HL-60 (cell line): ENCODE measurements at regions not wholly inside any gene's neighbourhood (a gene's known extent, or its start where the extent isn't known, plus 50 kb on each side); places are given as distances from the start of the nearest gene placed in this dataset.

ENCODE experiments used
- DNase-seq, 2 experiments: peaks; one replicate each; pipeline ENCODE4 v3.0.0-alpha.2; 2010 to 2020; ENCODE audit warnings: low read depth in 1 of 2, low spot score in 1 of 2
- H3K27ac ChIP-seq: fragments of 250-450 bp; sonication (Bioruptor Pico); replicated peaks from 2 replicates; pipeline ENCODE4 v1.5.1; 2020; ENCODE audit warnings: mild to moderate bottlenecking, moderate library complexity
- H3K27me3 ChIP-seq: fragments of 250-450 bp; sonication (Bioruptor Pico); 2 replicates; pipeline ENCODE4 v1.5.1; 2021; ENCODE audit warnings: mild to moderate bottlenecking, moderate library complexity; ENCODE audit not compliant: insufficient read depth, poor library complexity, severe bottlenecking
- H3K4me3 ChIP-seq: replicated peaks from 2 replicates; pipeline ENCODE4 v1.5.1; 2011; ENCODE audit warnings: mild to moderate bottlenecking, control low read depth, low read length; ENCODE audit not compliant: insufficient read depth
- GABPA ChIP-seq: IDR thresholded peaks from 2 replicates; pipeline ENCODE4 v1.6.1; 2012; ENCODE audit warnings: low read depth
- POLR2AphosphoS5 ChIP-seq: IDR thresholded peaks from 2 replicates; pipeline ENCODE4 v1.6.1; 2012; ENCODE audit warnings: low read depth
- REST ChIP-seq: IDR thresholded peaks from 2 replicates; pipeline ENCODE4 v1.6.1; 2012; ENCODE audit warnings: low read depth; ENCODE audit not compliant: insufficient replicate concordance
- SPI1 ChIP-seq: IDR thresholded peaks from 2 replicates; pipeline ENCODE4 v1.6.1; 2012; ENCODE audit warnings: low read depth, mild to moderate bottlenecking, borderline replicate concordance
- TF ChIP-seq, protein P1 (sequence below): IDR thresholded peaks from one replicate; pipeline ENCODE4 v1.5.1; 2011; ENCODE audit warnings: low read length, control low read depth, inconsistent platforms; ENCODE audit not compliant: insufficient read depth

- no peak for TF ChIP-seq GABPA
- no peak for TF ChIP-seq POLR2AphosphoS5
- TF ChIP-seq SPI1: no peak
- Histone ChIP-seq H3K27ac (no peak overlapping the region), H3K4me3 (no peak overlapping the region), H3K27me3 (no peaks in the 10 kb centered on the region)
- no peak for DNase-seq
These were observed 171.2 kb downstream of the CASP12 start for GRCh38 chr11:104727095-104727494.

DNA sequence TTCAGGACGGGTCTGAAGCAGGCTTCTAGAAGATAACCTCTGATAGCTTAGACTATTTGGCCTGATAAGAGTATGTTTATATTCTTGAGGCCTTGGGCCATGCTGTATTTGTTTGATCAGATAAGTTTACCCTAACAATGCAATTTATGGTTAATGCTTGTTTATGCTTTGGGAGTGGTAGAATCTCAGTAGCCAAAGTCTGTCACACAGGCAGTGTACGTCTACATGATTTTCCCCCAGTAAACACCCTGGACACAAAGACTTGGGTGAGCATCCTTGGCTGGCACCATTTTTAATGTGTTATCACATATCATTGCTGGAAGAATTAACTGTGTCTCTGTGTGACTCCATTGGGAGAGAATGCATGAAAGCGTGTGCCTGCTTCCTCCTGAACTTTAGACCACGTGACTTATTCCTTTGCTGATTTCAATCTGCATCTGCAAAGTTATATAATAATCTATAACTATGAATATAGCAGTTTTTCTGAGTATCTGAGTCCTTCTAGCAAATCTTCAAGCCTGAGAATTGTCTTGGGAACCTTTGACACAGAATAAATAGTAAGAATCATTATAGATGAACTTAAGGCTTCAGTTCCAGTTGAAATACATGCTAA, 172.4 kb downstream of the CASP12 start:
- Histone ChIP-seq H3K27me3 (no peaks in the 10 kb centered on the region), H3K27ac (no peak overlapping the region), H3K4me3 (no peak overlapping the region)
- TF ChIP-seq SPI1: no peak
- TF ChIP-seq, protein P1, sequence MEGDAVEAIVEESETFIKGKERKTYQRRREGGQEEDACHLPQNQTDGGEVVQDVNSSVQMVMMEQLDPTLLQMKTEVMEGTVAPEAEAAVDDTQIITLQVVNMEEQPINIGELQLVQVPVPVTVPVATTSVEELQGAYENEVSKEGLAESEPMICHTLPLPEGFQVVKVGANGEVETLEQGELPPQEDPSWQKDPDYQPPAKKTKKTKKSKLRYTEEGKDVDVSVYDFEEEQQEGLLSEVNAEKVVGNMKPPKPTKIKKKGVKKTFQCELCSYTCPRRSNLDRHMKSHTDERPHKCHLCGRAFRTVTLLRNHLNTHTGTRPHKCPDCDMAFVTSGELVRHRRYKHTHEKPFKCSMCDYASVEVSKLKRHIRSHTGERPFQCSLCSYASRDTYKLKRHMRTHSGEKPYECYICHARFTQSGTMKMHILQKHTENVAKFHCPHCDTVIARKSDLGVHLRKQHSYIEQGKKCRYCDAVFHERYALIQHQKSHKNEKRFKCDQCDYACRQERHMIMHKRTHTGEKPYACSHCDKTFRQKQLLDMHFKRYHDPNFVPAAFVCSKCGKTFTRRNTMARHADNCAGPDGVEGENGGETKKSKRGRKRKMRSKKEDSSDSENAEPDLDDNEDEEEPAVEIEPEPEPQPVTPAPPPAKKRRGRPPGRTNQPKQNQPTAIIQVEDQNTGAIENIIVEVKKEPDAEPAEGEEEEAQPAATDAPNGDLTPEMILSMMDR: no peak
- no peak for TF ChIP-seq POLR2AphosphoS5
- no peak for TF ChIP-seq REST
- TF ChIP-seq GABPA: no peak
- DNase-seq: no peak

DNA sequence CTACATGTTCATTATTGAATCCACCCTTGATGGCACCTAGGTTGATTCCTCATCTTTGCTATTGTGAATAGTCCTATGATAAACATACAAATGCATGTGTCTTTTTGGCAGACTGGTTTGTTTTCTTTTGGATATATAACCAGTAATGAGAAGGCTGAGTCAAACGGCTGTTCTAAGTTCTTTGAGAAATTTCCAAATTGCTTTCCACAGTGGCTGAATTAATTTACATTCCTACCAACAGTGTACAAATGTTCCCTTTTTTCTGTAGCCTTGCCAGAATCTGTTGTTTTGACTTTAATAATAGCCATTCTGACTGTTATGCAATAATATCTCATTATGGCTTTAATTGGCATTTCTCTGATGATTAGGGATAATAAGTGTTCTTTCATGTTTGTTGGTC, 184.9 kb downstream of the CASP12 start:
- Histone ChIP-seq H3K27me3 (no peaks in the 10 kb centered on the region), H3K27ac (no peak overlapping the region), H3K4me3 (no peak overlapping the region)
- no peak for DNase-seq
- TF ChIP-seq SPI1: no peak
- TF ChIP-seq POLR2AphosphoS5: no peak
- TF ChIP-seq REST: no peak
- TF ChIP-seq, protein P1: no peak
- TF ChIP-seq GABPA: no peak

GRCh38 chr11:104705490-104706190, 192.6 kb downstream of the CASP12 start:
- TF ChIP-seq SPI1: peak; percentile 82; the same call in 1 of the 2 replicates
- TF ChIP-seq REST: no peak
- 0 out of 2 replicates have a peak, but pooled peaks have one; percentile 31 for TF ChIP-seq GABPA
- TF ChIP-seq POLR2AphosphoS5: 0 out of 2 replicates have a peak, but pooled peaks have one; percentile 45
- TF ChIP-seq, protein P1: no peak
- Histone ChIP-seq H3K27ac (peak overlapping the region; percentile 77), H3K4me3 (peak overlapping the region; percentile 13; the same call in 1 of the 2 replicates), H3K27me3 (no peaks in the 10 kb centered on the region)
- DNase-seq: peak in 1 of 2 experiments; percentile 86
